GM12875 (cell line): ENCODE measurements at regions not wholly inside any gene's neighbourhood (a gene's known extent, or its start where the extent isn't known, plus 50 kb on each side); places are given as distances from the start of the nearest gene placed in this dataset.

Experiments
- H3K4me3 ChIP-seq: one replicate; pipeline ENCODE4 v1.5.1; 2011; ENCODE audit warnings: low read depth, low read length, control low read depth
- TF ChIP-seq, protein P1 (sequence below): IDR thresholded peaks from 2 replicates; pipeline ENCODE4 v1.5.1; 2011; ENCODE audit warnings: low read depth, mild to moderate bottlenecking, control low read depth, inconsistent platforms, low read length, moderate library complexity, borderline replicate concordance; ENCODE audit not compliant: insufficient read depth

DNA sequence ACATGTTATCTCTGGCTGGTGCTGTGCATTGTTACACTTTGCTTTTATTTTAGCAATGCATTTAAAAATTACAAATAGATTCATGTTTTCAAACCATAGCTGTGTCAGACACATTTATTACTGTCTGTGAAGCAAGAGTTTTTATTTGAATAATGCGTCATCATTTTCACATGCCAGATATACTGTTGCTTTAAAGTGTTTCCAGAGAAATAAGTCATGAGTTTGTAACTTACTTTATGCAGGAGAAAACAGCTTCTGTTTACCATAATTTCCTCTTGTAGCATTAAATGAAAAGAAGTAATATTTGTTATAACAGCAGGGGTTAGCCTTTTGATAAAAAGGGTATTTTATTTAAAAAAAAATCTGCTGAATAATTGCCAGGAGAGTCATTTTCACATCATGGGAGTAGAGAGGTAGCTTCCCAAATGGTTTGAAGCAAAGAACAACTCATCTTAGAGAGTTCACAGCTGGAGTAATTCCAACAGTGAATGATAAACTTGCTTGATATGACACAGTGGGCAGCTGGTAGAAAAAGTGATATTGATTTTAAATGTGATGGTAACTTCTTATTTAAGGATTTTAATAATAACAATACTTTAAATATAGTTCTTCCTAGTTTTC lies 1274.5 kb upstream of the CRIM1 start:
- TF ChIP-seq, protein P1, sequence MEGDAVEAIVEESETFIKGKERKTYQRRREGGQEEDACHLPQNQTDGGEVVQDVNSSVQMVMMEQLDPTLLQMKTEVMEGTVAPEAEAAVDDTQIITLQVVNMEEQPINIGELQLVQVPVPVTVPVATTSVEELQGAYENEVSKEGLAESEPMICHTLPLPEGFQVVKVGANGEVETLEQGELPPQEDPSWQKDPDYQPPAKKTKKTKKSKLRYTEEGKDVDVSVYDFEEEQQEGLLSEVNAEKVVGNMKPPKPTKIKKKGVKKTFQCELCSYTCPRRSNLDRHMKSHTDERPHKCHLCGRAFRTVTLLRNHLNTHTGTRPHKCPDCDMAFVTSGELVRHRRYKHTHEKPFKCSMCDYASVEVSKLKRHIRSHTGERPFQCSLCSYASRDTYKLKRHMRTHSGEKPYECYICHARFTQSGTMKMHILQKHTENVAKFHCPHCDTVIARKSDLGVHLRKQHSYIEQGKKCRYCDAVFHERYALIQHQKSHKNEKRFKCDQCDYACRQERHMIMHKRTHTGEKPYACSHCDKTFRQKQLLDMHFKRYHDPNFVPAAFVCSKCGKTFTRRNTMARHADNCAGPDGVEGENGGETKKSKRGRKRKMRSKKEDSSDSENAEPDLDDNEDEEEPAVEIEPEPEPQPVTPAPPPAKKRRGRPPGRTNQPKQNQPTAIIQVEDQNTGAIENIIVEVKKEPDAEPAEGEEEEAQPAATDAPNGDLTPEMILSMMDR, result no peak
- no peak overlapping the region for H3K4me3 ChIP-seq

DNA sequence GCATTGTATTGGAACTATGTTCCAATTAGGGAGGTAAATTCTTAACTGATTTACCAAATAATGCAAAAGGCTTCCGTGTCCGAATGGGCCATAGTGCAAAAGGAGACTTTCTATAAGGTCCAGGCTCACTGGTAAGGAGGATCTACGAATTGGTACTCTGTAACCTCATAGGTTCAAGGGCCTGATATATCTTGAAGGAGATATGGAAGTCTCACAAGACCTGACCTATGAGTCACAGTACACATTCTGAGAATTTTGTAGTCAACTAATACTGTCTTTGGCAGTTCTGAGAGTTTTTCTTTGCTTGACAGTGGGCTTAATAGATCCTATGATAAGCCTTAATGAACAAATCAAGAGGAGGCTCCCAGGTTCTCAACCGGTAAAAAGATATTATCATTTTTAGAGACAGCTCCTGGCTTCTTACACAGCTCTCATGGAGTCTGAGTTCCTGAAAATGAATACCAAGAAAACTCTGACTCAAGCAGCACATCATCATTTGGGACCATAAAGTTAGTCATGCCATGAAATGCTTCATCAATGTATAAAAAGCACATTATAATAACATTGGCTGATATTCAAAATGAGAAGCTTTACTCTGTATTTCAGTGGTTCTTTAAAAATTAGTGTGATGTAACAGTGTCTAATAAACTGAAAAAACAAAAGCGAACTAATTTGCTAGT lies 1275.2 kb upstream of the CRIM1 start:
- TF ChIP-seq, protein P1, result no peak

DNA sequence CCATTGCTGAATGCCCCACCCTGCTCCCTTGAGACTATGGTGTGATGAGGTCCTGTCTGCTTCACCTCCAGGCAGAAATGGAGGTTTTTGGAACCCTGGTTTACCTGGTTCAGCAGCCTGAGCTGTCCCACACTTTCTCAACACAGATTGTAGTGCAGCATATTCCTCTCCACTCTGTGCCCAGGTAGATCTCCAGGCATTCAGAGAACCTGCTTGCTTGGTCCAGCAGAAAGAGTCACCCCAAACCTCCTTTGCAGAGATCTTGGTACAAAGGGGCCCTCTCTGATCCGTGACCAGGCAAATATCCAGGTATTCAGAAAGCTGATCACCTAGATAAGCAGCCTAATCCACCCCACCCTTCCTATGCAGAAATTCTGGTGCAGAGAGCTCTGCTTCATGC lies 1288.2 kb upstream of the CRIM1 start:
- TF ChIP-seq, protein P1, result no peak
- no peak overlapping the region for H3K4me3 ChIP-seq

More for the DNA sequence above, 1275.2 kb upstream of the CRIM1 start:
- no peak overlapping the region for H3K4me3 ChIP-seq

DNA sequence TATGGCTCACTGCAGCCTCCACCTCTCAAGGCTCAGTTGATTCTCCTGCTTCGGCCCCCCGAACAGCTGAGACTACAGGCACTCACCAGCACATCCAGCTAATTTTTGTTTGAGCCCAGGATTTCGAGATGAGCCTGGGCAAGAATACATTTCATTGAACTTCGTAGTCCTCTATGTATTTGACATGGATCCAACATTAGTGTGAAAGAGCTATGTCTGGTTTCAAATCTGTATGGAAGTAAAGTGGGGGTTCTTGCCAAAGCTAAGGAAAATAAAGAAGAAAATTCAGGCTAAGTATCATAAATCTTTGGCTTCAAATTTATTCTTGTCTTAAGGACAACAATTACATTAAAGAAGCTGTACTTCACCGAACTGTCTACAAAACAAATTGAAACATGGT lies 1291.7 kb upstream of the CRIM1 start:
- TF ChIP-seq, protein P1, result no peak
- no peak overlapping the region for H3K4me3 ChIP-seq

DNA sequence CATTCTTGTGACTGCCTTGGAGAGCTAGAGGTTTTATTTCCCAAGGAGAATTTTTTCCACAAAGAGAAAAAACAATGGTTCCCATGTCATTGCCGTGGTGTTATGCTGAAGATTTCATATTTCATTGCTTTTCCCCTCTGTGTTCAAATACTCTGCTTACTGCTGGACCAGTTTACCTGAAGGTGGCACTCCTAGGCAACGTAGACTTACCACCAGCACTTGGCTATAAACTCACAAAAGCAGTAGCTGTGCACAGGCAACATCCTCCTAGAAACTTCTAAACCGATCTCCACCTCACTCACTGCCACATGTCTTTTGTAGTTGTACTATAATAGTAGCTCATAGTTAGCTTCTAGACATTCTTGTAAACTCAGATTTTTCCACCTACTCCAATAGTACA lies 1319.7 kb upstream of the CRIM1 start:
- TF ChIP-seq, protein P1, result no peak

DNA sequence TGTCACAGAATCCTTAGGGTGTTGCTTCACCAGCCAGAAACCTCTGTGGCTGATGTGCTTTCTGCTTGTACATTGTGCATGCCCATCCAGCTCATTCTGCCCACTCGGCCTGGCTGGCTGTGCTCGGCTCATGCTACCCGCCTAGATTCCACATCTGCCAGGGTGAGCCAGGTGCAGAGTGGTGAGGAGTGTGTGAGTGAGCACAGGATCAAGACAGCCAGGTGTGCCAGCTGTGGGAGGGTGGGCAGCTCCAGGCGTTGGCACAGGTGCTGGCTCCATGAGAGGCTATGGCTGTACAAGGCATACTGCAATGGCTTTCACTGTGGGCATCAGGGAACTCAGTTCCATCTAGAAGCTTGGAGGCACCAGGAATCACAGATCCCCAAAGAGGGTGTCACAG lies 1321.8 kb upstream of the CRIM1 start:
- TF ChIP-seq, protein P1, result no peak

More for the DNA sequence above, 1319.7 kb upstream of the CRIM1 start:
- H3K4me3 ChIP-seq, result no peak overlapping the region

DNA sequence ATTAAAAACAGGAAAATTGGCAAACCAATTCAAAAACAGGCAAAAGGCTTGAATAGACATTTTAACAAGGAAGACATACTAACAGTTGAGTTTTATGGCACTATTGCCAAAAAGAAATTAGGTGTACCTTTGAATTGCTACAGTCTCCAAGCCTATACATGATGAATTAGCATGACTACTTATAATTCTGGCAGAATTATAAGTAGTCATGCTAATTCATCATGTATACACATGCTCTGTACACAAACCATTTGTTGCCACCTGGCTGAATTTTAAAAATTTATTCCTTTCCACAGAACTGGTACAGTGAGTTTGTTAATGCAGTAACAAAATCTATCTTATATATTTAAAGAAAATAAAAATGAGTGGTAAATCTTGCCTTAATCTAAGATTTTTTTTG lies 1332.0 kb upstream of the CRIM1 start:
- TF ChIP-seq, protein P1, result no peak
- no peak overlapping the region for H3K4me3 ChIP-seq

More for the DNA sequence above, 1321.8 kb upstream of the CRIM1 start:
- no peak overlapping the region for H3K4me3 ChIP-seq
